Neural progenitor cell (in vitro differentiated cells): ENCODE measurements at regions not wholly inside any gene's neighbourhood (a gene's known extent, or its start where the extent isn't known, plus 50 kb on each side); places are given as distances from the start of the nearest gene placed in this dataset.

Source experiments
- DNase-seq: peaks from one replicate; pipeline ENCODE4 v3.0.0-alpha.2; 2016; ENCODE audit warnings: low spot score
- H2AFZ ChIP-seq: fragments of 200-600 bp; sonication (generic); replicated peaks from 2 replicates; pipeline ENCODE4 v1.6.1; 2016; ENCODE audit warnings: antibody characterized with exemption
- H3F3A ChIP-seq: fragments of 200-600 bp; sonication (generic); 2 replicates; pipeline ENCODE4 v1.6.1; 2016; ENCODE audit warnings: antibody characterized with exemption, low read depth
- H3K27ac ChIP-seq: fragments of 200-600 bp; sonication (generic); 2 replicates; pipeline ENCODE4 v1.5.1; 2016; ENCODE audit warnings: mild to moderate bottlenecking
- H3K27me3 ChIP-seq: fragments of 200-600 bp; sonication (generic); 2 replicates; pipeline ENCODE4 v1.6.1; 2016; ENCODE audit warnings: mild to moderate bottlenecking, moderate library complexity
- H3K36me3 ChIP-seq: fragments of 200-600 bp; sonication (generic); 2 replicates; pipeline ENCODE4 v1.5.1; 2016
- H3K4me1 ChIP-seq: fragments of 200-600 bp; sonication (generic); 2 replicates; pipeline ENCODE4 v1.6.1; 2016; ENCODE audit warnings: mixed run types
- H3K4me2 ChIP-seq: fragments of 200-600 bp; sonication (generic); 2 replicates; pipeline ENCODE4 v1.6.1; 2016
- H3K4me3 ChIP-seq: fragments of 200-600 bp; sonication (generic); 2 replicates; pipeline ENCODE4 v1.5.1; 2016
- H3K79me2 ChIP-seq: fragments of 200-600 bp; sonication (generic); 2 replicates; pipeline ENCODE4 v1.6.1; 2016; ENCODE audit warnings: low read depth
- H3K9ac ChIP-seq: fragments of 200-600 bp; sonication (generic); 2 replicates; pipeline ENCODE4 v1.6.1; 2016
- H3K9me3 ChIP-seq: fragments of 200-600 bp; sonication (generic); 2 replicates; pipeline ENCODE4 v1.5.1; 2016; ENCODE audit warnings: low read depth
- H4K20me1 ChIP-seq: fragments of 200-600 bp; sonication (generic); 2 replicates; pipeline ENCODE4 v1.6.1; 2016; ENCODE audit warnings: low read depth
- H3K27ac Mint-ChIP-seq: 3 replicates; pipeline ENCODE4 v1.8.0; 2021; ENCODE audit warnings: mixed read lengths
- H3K27me3 Mint-ChIP-seq: 2 replicates; pipeline ENCODE4 v1.8.0; 2022; ENCODE audit warnings: low read depth, mild to moderate bottlenecking, inconsistent platforms, moderate library complexity, mixed read lengths; ENCODE audit not compliant: insufficient read depth
- H3K36me3 Mint-ChIP-seq: 3 replicates; pipeline ENCODE4 v1.8.0; 2021; ENCODE audit warnings: mixed read lengths
- H3K4me1 Mint-ChIP-seq: 3 replicates; pipeline ENCODE4 v1.8.0; 2021; ENCODE audit warnings: mixed read lengths
- H3K4me3 Mint-ChIP-seq: 3 replicates; pipeline ENCODE4 v1.8.0; 2021; ENCODE audit warnings: mild to moderate bottlenecking, moderate library complexity, mixed read lengths
- H3K9me3 Mint-ChIP-seq: 3 replicates; pipeline ENCODE4 v1.8.0; 2020; ENCODE audit warnings: mixed read lengths
- EZH2 ChIP-seq: fragments of 200-600 bp; sonication (generic); IDR thresholded peaks from 2 replicates; pipeline ENCODE4 v1.6.1; 2017; ENCODE audit warnings: antibody characterized with exemption, mild to moderate bottlenecking, moderate library complexity
- EZH2phosphoT487 ChIP-seq: fragments of 200-600 bp; sonication (generic); IDR thresholded peaks from 2 replicates; pipeline ENCODE4 v1.6.1; 2017; ENCODE audit warnings: antibody characterized with exemption
- TF ChIP-seq, protein P1 (sequence below): fragments of 200-600 bp; sonication (generic); IDR thresholded peaks from 2 replicates; pipeline ENCODE4 v1.5.1; 2017; ENCODE audit warnings: antibody characterized with exemption, mild to moderate bottlenecking

DNA sequence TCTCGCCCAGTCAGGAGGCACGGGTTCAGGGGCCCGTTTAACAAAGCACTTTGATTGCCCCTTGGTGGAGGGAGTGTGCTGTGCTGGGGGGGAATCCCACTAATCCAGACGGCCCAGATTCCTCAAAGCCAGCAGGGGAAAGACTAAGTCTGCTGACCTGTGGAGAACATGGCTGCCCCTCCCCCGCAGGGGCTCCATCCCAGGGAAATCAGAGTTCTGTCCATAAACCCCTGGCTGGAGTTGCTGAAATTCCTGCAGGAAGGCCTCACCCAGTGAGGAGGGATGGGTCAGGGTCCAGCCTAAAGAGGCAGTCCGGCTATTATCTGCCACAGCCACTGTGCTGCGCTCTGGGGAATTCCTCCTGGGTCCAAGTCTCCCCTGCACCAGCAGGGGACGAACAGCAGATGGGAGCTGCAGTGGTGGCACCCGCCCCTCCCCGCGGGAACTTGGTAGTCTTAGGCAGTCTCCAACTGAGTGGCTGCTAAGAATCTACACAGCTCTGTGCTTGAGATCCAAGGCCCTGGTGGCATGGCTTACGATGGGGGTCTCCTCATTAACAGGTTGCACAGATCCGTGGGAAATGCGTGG lies 174.0 kb upstream of the DAB2 start:
- Mint-ChIP-seq H3K27me3 (peaks cover 2% of the 10 kb centered on the region), H3K4me3 (no peak overlapping the region), H3K9me3 (no peaks in the 10 kb centered on the region), H3K27ac (no peak overlapping the region), H3K4me1 (no peaks in the 10 kb centered on the region), H3K36me3 (no peaks in the 10 kb centered on the region)
- Histone ChIP-seq H2AFZ (peak overlapping the region; percentile 72), H3K27ac (no peak overlapping the region), H3K79me2 (no peaks in the 10 kb centered on the region), H3K9ac (no peak overlapping the region), H3F3A (no peaks in the 10 kb centered on the region), H3K4me1 (no peaks in the 10 kb centered on the region), H3K27me3 (no peaks in the 10 kb centered on the region), H3K4me2 (no peak overlapping the region), H3K4me3 (no peak overlapping the region), H3K9me3 (no peaks in the 10 kb centered on the region), H4K20me1 (no peaks in the 10 kb centered on the region), H3K36me3 (no peaks in the 10 kb centered on the region)
- peak; percentile 3 for DNase-seq
- TF ChIP-seq, protein P1, sequence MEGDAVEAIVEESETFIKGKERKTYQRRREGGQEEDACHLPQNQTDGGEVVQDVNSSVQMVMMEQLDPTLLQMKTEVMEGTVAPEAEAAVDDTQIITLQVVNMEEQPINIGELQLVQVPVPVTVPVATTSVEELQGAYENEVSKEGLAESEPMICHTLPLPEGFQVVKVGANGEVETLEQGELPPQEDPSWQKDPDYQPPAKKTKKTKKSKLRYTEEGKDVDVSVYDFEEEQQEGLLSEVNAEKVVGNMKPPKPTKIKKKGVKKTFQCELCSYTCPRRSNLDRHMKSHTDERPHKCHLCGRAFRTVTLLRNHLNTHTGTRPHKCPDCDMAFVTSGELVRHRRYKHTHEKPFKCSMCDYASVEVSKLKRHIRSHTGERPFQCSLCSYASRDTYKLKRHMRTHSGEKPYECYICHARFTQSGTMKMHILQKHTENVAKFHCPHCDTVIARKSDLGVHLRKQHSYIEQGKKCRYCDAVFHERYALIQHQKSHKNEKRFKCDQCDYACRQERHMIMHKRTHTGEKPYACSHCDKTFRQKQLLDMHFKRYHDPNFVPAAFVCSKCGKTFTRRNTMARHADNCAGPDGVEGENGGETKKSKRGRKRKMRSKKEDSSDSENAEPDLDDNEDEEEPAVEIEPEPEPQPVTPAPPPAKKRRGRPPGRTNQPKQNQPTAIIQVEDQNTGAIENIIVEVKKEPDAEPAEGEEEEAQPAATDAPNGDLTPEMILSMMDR, result no peak
- TF ChIP-seq EZH2phosphoT487 (no peak), EZH2 (no peak)

- no peaks in the 10 kb centered on the region for H3K4me1 ChIP-seq
- no peaks in the 10 kb centered on the region for H3K4me1 Mint-ChIP-seq
- TF ChIP-seq EZH2phosphoT487, result no peak
- TF ChIP-seq, protein P1, result no peak
- TF ChIP-seq EZH2, result no peak
- no peaks in the 10 kb centered on the region for H3F3A ChIP-seq
- no peak overlapping the region for H3K9ac ChIP-seq
- no peak for DNase-seq
- H3K4me3 Mint-ChIP-seq, result no peak overlapping the region
- H3K27ac Mint-ChIP-seq, result no peak overlapping the region
- H3K9me3 ChIP-seq, result no peaks in the 10 kb centered on the region
- no peaks in the 10 kb centered on the region for H3K9me3 Mint-ChIP-seq
- no peaks in the 10 kb centered on the region for H4K20me1 ChIP-seq
- H3K79me2 ChIP-seq, result no peaks in the 10 kb centered on the region
- no peaks in the 10 kb centered on the region for H3K27me3 Mint-ChIP-seq
- H3K27ac ChIP-seq, result no peak overlapping the region
- no peak overlapping the region for H3K4me3 ChIP-seq
- H3K36me3 Mint-ChIP-seq, result no peaks in the 10 kb centered on the region
- no peak overlapping the region for H3K4me2 ChIP-seq
- H3K27me3 ChIP-seq, result no peaks in the 10 kb centered on the region
- no peak overlapping the region for H2AFZ ChIP-seq
- no peaks in the 10 kb centered on the region for H3K36me3 ChIP-seq
Observed at GRCh38 chr5:39588179-39588578, 163.4 kb upstream of the DAB2 start.

DNA sequence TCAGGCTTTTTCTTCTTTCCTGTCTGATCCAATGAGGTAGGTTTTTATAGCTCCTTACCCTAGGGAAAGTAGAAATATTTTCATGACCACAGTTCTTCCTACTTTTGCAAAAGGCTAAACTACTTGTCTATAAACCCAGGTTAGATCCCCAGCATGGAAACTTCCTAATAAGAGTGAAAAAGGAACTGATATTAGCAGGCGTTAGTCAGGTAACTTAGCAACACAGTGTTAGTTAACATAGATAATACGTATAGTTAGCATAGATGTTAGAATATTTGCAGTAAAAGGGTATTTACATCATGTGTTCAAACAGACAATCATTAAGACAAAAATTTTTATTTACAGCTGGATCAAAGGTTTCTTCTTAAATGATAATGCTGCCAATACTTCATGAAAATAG lies 162.9 kb upstream of the DAB2 start:
- no peak overlapping the region for H3K27ac ChIP-seq
- H3K79me2 ChIP-seq, result no peaks in the 10 kb centered on the region
- H3K36me3 ChIP-seq, result no peaks in the 10 kb centered on the region
- no peaks in the 10 kb centered on the region for H4K20me1 ChIP-seq
- Mint-ChIP-seq H3K9me3 (no peaks in the 10 kb centered on the region), H3K27me3 (no peaks in the 10 kb centered on the region), H3K27ac (no peak overlapping the region), H3K36me3 (no peaks in the 10 kb centered on the region), H3K4me1 (no peaks in the 10 kb centered on the region), H3K4me3 (no peak overlapping the region)
- H3F3A ChIP-seq, result no peaks in the 10 kb centered on the region
- TF ChIP-seq EZH2, result no peak
- no peak for TF ChIP-seq EZH2phosphoT487
- TF ChIP-seq, protein P1, result no peak
- no peaks in the 10 kb centered on the region for H3K4me1 ChIP-seq
- H3K4me3 ChIP-seq, result no peak overlapping the region
- no peaks in the 10 kb centered on the region for H3K9me3 ChIP-seq
- DNase-seq, result no peak
- no peak overlapping the region for H3K9ac ChIP-seq
- no peak overlapping the region for H3K4me2 ChIP-seq
- no peaks in the 10 kb centered on the region for H3K27me3 ChIP-seq
- H2AFZ ChIP-seq, result no peak overlapping the region
